Mammary epithelial cell (primary cell): ENCODE measurements at regions not wholly inside any gene's neighbourhood (a gene's known extent, or its start where the extent isn't known, plus 50 kb on each side); places are given as distances from the start of the nearest gene placed in this dataset.

ENCODE experiments used
- EZH2 ChIP-seq: IDR thresholded peaks from 2 replicates; pipeline ENCODE4 v1.6.1; 2012; ENCODE audit warnings: low read length, inconsistent platforms, borderline replicate concordance
- TF ChIP-seq, protein P1 (sequence below), 2 donors: IDR thresholded peaks in 1 of 2; conservative IDR thresholded peaks in 1 of 2; 2 replicates each; pipeline ENCODE4 v1.5.1; 2011 to 2012; ENCODE audit warnings: inconsistent platforms in 2 of 2, low read length in 2 of 2, mild to moderate bottlenecking in 2 of 2, control low read depth in 1 of 2, low read depth in 1 of 2; ENCODE audit not compliant: insufficient read depth in 1 of 2; ENCODE audit errors: extremely low read depth in 1 of 2

DNA sequence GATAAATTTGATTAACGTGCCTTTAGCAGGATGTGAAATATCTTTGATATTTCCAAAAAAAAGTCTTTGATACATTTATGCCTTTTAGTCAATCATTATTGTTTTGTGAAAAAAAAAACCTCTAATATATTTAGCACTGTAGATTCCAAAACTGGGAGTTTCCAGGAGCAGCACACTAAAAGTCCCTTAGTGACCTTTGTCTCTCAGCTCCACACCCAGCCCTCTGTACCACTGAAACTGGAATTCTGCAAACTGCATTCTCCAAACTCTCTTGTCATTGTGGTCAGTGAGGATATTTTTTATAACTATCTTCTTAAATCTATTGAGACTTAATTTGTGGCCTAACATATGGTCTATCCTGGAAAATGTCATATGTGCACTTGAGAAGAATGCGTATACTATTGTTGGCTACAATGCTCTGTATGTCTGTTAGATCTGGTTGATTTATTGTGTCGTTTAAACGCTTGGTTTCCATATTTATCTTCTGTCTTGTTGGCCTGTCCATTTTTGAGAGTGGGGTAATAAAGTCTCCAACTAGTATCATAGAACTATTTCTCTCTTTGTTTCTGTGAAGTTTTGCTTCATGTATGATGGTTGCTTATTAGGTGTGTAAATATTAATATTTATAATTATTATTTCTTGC is 73.2 kb upstream of the CNKSR3 start:
- TF ChIP-seq EZH2, result no peak
- TF ChIP-seq, protein P1, sequence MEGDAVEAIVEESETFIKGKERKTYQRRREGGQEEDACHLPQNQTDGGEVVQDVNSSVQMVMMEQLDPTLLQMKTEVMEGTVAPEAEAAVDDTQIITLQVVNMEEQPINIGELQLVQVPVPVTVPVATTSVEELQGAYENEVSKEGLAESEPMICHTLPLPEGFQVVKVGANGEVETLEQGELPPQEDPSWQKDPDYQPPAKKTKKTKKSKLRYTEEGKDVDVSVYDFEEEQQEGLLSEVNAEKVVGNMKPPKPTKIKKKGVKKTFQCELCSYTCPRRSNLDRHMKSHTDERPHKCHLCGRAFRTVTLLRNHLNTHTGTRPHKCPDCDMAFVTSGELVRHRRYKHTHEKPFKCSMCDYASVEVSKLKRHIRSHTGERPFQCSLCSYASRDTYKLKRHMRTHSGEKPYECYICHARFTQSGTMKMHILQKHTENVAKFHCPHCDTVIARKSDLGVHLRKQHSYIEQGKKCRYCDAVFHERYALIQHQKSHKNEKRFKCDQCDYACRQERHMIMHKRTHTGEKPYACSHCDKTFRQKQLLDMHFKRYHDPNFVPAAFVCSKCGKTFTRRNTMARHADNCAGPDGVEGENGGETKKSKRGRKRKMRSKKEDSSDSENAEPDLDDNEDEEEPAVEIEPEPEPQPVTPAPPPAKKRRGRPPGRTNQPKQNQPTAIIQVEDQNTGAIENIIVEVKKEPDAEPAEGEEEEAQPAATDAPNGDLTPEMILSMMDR (conservative IDR thresholded peaks at IDR 0.05 in 1 of 2, IDR thresholded peaks at IDR 0.05 in 1 of 2; ENCODE audit: extremely low read depth in 1 of 2, insufficient read depth in 1 of 2, low read depth in 1 of 2, low read length in 2 of 2), result no peak
